GM21447 (cell line): ENCODE measurements at regions not wholly inside any gene's neighbourhood (a gene's known extent, or its start where the extent isn't known, plus 50 kb on each side); places are given as distances from the start of the nearest gene placed in this dataset.

Experiments
- ATAC-seq: cut with Tn5 transposase; IDR thresholded peaks from one replicate; pipeline ENCODE4 v1.9.1; 2021; ENCODE audit not compliant: unreplicated experiment

DNA sequence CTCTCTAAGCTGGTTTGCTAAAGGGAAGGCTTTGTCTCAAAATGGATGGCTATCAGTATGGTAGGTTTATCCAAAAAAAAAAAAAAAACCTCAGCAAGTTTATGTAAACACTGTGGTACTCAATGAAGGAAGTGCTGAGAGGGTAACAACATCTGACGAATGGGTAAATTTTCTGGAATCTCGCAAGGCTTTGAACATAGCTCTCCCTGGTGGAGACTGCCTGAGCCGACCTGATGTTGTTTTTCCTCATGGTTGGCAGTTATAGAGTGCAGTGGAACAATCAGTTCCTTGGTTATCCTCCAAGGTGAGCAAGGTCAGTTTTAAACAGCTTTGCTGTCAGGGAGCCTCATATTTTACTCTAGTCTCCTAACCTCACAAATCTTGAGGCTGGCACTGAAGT, 94.6 kb downstream of the ZPLD1 start:
- ATAC-seq, result no peak

DNA sequence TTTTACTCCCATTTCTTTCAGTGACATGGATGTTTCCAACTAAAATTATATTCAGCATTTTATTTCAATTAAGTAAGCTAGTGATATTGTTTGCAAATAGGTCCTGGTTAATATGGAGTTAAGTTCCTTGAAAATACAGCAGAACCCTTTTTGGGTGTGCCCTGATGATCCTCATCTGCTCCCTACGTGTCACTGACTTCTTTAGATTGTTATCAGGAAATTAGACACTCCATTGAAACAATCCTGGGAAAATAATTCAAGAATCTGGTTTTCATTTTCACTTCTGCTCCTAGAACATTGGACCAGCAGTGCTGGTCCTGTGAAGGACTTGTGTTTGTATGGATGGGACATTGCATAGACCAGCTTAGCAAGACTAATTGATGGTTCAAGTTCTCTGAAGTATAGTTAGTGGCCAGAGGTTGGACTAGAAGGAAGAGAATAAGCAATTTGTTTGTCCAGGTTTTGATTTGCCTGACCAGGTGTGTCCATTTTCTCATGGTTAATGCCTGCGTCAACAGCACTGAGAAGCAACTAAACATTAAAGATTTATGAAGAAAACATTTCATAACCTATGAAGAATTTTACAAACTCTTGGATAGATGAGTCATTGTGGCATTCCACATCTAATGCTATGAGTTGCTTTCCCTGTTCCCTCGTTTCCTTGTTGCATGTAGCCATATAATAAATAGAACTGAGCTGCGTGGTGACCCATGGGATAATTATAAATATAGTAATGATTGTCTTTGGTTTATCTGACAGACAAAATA, 95.8 kb downstream of the ZPLD1 start:
- ATAC-seq, result no peak

GRCh38 chr3:102531686-102532085, 96.9 kb downstream of the ZPLD1 start:
- ATAC-seq, result no peak

- ATAC-seq, result no peak
These were observed 98.1 kb downstream of the ZPLD1 start for GRCh38 chr3:102532901-102533300.

DNA sequence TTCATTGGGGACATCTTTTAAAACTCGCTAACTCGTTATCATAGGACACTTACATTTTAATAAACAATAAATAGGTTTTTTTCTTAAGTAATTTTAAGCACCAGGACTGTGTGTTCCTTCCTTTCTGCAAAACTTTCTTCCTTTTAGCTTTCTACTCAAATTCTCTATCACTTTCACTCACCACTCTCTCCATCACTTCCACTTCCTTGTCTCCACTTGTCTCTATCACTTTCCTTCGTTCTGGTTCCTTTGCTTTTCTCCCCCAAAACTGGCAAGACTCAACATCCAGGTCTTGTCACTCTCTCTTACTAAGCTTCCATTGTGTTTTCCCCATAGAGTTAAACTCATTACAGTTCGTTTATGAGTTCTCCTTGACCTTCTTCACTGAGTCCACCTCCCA, 99.0 kb downstream of the ZPLD1 start:
- ATAC-seq, result no peak

DNA sequence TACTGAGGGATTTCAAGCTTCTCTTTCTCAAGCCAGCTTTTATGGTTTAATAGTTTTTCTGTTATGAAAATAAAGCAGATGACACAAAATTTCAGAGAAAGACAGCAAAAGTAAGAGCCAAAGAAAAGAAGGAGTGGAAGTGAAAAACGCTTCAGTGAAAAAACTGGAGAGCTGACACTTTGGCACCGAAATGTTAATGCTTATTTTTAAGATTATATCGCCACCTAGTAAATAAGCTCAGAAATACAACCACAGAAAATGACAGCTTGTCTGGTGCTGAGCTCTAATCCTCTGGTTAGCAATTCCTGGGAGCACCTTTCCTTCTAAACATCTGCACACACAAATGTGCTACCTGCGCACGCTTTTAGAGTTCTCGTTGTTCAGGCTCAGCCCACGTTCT, 101.6 kb downstream of the ZPLD1 start:
- ATAC-seq, result no peak

- no peak for ATAC-seq
These were observed 102.3 kb downstream of the ZPLD1 start for GRCh38 chr3:102537123-102537522.

- no peak for ATAC-seq
These were observed 109.9 kb downstream of the ZPLD1 start for GRCh38 chr3:102544741-102545140.

GRCh38 chr3:102545276-102545675, 110.5 kb downstream of the ZPLD1 start:
- no peak for ATAC-seq

GRCh38 chr3:102553876-102554275, 119.1 kb downstream of the ZPLD1 start:
- ATAC-seq, result no peak

DNA sequence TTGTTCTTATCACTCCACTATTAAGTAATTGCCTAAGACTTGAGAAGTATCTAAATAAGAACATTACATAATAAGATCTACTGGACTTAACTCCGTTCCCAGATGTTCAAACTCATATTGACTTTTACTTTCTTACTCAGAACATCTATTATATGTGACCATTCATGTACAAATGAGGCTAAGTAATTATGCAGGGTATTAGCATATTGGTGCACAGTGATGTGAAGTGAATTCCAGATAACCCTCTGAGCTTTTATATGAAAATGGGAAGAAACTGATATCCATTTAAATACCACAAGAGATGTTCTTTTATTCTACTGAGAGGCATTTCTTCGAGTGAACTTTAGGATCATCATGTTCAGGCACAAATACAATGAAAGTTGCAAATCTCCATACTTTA, 135.7 kb downstream of the ZPLD1 start:
- ATAC-seq, result no peak

DNA sequence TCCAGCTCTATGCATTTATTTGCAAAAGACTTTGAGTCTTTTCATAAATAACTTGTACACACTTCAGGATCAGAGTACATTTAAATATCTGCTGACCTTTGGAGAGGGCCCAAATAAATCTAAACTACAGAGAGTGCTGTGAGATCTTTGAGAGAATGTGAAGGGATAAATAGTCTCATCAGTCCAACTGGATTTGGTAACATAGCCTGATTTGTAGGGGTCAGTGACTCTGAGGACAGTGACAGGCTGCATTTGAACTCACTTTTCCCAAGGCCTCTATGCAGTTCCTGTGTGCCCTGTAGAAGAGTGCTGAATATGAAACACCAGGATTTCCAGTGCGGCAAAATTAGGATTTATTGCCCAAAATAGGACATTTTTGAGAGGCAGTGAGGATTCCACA, 136.2 kb downstream of the ZPLD1 start:
- ATAC-seq, result no peak

GRCh38 chr3:102571720-102572384, 137.0 kb downstream of the ZPLD1 start:
- no peak for ATAC-seq

DNA sequence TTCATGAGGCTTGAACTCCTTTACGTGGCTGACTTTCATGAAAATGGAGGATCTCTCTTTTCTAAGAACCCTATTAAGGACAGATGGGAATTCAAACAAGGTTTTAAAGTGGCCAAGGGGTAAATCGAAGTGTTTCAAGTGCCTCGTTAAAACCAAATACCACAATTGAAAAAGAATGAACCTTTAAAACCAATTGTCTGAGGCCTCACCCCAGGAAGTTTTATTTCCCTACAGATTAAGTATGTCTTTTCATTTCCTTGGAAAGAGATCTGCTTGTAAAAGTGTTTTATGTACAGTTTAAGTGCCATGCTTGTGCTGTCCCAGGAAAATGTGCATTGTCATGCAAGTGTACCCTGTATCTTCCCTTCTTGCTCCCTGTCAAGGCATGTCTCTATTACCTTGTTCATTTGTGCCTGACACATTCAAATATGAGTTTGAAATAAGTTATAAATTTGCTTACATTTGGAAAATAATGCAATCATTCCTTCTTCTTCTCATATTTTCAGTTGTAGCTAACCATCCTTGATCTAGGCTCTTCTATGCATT, 138.7 kb downstream of the ZPLD1 start:
- no peak for ATAC-seq

DNA sequence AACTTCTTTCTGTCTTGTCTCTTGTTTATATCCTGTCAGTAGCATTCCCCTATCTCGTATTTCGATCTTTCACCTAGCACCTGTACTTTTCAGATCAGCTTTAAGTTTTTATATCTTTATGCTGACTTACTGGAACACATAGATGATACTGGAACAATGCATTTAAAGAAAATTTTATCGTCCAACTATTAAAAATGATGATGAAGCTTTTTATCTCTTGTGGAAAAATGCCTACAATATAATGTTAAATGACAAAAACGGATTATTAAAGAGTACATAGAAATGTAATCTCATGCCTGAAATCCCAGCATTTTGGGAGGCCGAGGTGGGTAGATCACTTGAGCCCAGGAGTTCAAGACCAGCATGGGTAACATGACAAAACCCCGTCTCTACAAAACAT, 139.5 kb downstream of the ZPLD1 start:
- no peak for ATAC-seq

DNA sequence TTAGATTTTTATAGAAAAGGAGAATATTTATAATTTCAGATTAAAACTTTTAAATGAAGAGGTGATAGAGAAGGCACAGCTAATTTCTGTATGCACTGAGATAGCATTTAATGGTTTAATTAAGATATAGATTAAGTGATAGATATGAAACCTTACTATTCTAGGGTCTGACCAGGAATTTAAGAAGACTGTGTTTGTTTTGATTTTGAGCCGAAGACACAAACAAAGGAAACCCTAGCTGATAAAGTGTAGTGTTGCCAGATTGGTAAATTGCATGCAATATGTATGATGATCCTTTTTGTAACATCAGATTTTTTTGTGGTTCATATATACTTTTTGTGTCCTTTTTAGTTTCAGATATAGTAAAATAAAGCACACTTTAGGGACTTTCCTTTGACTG, 141.8 kb downstream of the ZPLD1 start:
- ATAC-seq, result no peak

DNA sequence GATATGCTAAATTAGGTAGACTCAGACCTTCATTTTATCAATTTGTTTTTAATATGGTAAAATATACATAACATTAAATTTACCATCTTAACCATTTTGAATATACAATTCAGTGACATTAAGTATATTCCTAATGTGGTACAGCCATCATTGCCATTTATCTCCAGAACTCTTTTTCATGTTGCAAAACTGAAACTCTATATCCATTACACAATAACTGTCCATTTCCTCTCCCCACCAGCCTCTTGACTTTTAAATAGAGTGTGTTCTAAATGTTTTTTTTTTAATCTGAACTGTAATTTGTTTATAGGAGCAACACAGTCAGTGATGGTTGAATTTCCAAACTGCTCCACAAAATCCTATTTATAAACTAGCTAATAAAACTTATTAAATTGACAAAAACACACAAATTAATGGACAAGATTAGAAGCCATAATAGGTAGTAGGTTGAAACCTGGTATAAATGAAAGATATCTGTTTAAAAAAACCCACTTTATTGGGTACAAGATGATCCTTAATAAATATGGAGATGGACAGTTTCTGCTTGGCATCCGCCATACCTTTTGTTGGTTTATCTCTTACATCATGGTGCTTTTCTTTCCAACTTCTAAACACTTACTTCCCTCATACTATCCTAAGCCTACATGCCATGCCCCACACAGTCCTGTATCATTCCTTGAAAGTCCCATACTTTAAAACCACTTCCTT, 142.4 kb downstream of the ZPLD1 start:
- no peak for ATAC-seq

DNA sequence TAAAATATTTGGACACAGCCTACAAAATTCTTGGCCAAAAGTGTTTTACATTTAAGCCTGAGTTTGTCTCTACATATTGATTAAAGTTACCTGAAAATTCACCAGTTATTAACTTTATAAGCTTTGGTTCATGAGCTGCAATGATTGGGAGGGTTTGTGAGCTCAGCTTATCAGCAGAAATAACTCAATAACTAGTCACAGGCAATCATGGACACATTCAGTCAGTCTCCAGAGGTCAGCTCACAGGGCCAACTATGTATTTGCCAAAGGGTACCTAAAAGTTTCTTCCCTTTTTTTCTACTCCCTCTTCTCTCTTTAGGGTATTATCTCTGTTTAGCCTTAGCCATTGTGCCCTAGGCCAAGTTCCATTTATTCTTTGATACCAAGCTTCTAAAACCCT, 145.9 kb downstream of the ZPLD1 start:
- ATAC-seq, result no peak

- no peak for ATAC-seq
These were observed 151.7 kb downstream of the ZPLD1 start for GRCh38 chr3:102586485-102586884.

DNA sequence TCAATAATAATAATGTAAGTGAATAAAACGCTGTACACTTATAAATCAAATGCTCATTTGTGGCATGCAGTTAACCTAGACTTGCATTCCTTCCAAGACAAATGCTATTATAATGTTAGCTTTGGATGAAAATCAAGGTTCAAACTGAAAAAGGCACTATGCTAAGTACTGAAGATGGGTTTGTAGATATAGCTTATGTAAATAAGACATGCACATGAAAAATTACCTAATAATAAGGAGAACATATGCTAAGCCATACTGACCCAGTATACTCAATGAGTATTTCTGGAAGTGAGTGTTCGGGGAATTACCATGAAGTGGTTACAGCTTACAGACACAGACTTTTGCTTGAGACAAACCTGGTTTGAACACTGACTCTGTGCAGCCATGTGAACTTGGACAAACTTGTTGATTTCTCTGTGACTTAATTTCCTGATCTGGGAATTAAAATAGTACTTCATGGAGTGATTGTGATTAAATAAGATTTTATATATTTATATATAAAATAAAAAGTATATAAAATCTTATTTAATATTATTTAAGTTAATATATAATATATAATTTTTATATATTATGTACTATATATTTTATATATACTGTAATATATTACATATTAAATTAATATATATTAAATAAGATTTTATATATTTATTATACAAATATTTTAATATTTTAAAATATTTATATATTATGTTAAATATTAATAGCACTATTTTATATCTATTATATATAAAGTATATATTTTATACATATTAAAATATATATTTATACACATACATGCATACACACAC, 159.2 kb downstream of the ZPLD1 start:
- ATAC-seq, result no peak

GRCh38 chr3:102595057-102595456, 160.2 kb downstream of the ZPLD1 start:
- no peak for ATAC-seq
